HL-60 (cell line): ENCODE measurements at regions not wholly inside any gene's neighbourhood (a gene's known extent, or its start where the extent isn't known, plus 50 kb on each side); places are given as distances from the start of the nearest gene placed in this dataset.

ENCODE experiments used
- CTCF ChIP-seq: IDR thresholded peaks from one replicate; pipeline ENCODE4 v1.5.1; 2011; ENCODE audit warnings: low read length, control low read depth, inconsistent platforms; ENCODE audit not compliant: insufficient read depth
- POLR2AphosphoS5 ChIP-seq: IDR thresholded peaks from 2 replicates; pipeline ENCODE4 v1.6.1; 2012; ENCODE audit warnings: low read depth
- SPI1 ChIP-seq: IDR thresholded peaks from 2 replicates; pipeline ENCODE4 v1.6.1; 2012; ENCODE audit warnings: low read depth, mild to moderate bottlenecking, borderline replicate concordance

GRCh38 chr16:55039931-55040330 is 109.3 kb downstream of the IRX5 start:
- TF ChIP-seq CTCF (no peak), POLR2AphosphoS5 (no peak), SPI1 (no peak)
